H1 (cell line): ENCODE measurements at regions not wholly inside any gene's neighbourhood (a gene's known extent, or its start where the extent isn't known, plus 50 kb on each side); places are given as distances from the start of the nearest gene placed in this dataset.

ENCODE experiments used
- JUND ChIP-seq: IDR thresholded peaks from 2 replicates; pipeline ENCODE4 v1.6.1; 2011; ENCODE audit warnings: mild to moderate bottlenecking, improper control_type of control experiment, low read length
- SP2 ChIP-seq: IDR thresholded peaks from 2 replicates; pipeline ENCODE4 v1.6.1; 2012; ENCODE audit warnings: mild to moderate bottlenecking, low read length, inconsistent platforms
- TAF1 ChIP-seq: IDR thresholded peaks from 2 replicates; pipeline ENCODE4 v1.6.1; 2011; ENCODE audit warnings: mild to moderate bottlenecking, low read depth, low read length
- YY1 ChIP-seq: IDR thresholded peaks from 2 replicates; pipeline ENCODE4 v1.6.1; 2011; ENCODE audit warnings: low read depth, mild to moderate bottlenecking, low read length
- TF ChIP-seq, protein P1 (sequence below): IDR thresholded peaks from 2 replicates; pipeline ENCODE4 v1.6.1; 2012; ENCODE audit warnings: low read length, inconsistent platforms

- TF ChIP-seq YY1 (no peak), JUND (no peak), TAF1 (no peak), SP2 (no peak)
- TF ChIP-seq, protein P1, sequence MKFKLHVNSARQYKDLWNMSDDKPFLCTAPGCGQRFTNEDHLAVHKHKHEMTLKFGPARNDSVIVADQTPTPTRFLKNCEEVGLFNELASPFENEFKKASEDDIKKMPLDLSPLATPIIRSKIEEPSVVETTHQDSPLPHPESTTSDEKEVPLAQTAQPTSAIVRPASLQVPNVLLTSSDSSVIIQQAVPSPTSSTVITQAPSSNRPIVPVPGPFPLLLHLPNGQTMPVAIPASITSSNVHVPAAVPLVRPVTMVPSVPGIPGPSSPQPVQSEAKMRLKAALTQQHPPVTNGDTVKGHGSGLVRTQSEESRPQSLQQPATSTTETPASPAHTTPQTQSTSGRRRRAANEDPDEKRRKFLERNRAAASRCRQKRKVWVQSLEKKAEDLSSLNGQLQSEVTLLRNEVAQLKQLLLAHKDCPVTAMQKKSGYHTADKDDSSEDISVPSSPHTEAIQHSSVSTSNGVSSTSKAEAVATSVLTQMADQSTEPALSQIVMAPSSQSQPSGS: no peak
Observed at GRCh38 chr9:18299449-18299848, 174.5 kb upstream of the ADAMTSL1 start (continued).
